CD14-positive monocyte (primary cell): ENCODE measurements at regions not wholly inside any gene's neighbourhood (a gene's known extent, or its start where the extent isn't known, plus 50 kb on each side); places are given as distances from the start of the nearest gene placed in this dataset.

Experiments
- DNase-seq, 3 donors: peaks; one replicate each; pipeline ENCODE4 v3.0.0-alpha.2; 2011 to 2022
- H2AFZ ChIP-seq: 2 replicates; pipeline ENCODE4 v1.6.0; 2012; ENCODE audit warnings: mild to moderate bottlenecking, low read depth, low read length, inconsistent platforms; ENCODE audit not compliant: insufficient read depth, poor library complexity, severe bottlenecking
- H3K27ac ChIP-seq, 2 donors: 1 replicate in 1 of 2; 2 replicates in 1 of 2; pipeline ENCODE4 v1.5.1; 2012 to 2013; ENCODE audit warnings: low read length in 2 of 2, control low read depth in 1 of 2, inconsistent platforms in 1 of 2, low read depth in 1 of 2, mild to moderate bottlenecking in 1 of 2
- H3K27me3 ChIP-seq, 2 donors: one replicate each; pipeline versions ENCODE4 v1.6.0 to v1.6.1; 2011 to 2013; ENCODE audit warnings: low read length in 2 of 2; ENCODE audit not compliant: control insufficient read depth in 2 of 2, insufficient read depth in 2 of 2
- H3K36me3 ChIP-seq, 2 donors: replicated peaks in 1 of 2; 1 replicate in 1 of 2; 2 replicates in 1 of 2; pipeline versions ENCODE4 v1.5.1 to v1.6.1; 2012 to 2013; ENCODE audit warnings: low read length in 2 of 2, control low read depth in 1 of 2, inconsistent platforms in 1 of 2, mild to moderate bottlenecking in 1 of 2; ENCODE audit not compliant: insufficient read depth in 2 of 2, control insufficient read depth in 1 of 2
- H3K4me1 ChIP-seq, 2 donors: 1 replicate in 1 of 2; 2 replicates in 1 of 2; pipeline versions ENCODE4 v1.5.1 to v1.6.1; 2012 to 2013; ENCODE audit warnings: low read length in 2 of 2, control low read depth in 1 of 2, inconsistent platforms in 1 of 2, mild to moderate bottlenecking in 1 of 2, moderate library complexity in 1 of 2; ENCODE audit not compliant: insufficient read depth in 2 of 2, control insufficient read depth in 1 of 2
- H3K4me2 ChIP-seq: replicated peaks from 2 replicates; pipeline ENCODE3; 2012; ENCODE audit warnings: low read length, moderate library complexity, mild to moderate bottlenecking; ENCODE audit not compliant: poor library complexity, severe bottlenecking; ENCODE audit errors: extremely low read depth
- H3K4me3 ChIP-seq, 3 experiments: fragments of 200-600 bp in 1 of 3; sonication (generic) in 1 of 3; replicated peaks in 1 of 3; 1 replicate in 2 of 3; 2 replicates in 1 of 3; pipeline ENCODE4 v1.5.1; 2011 to 2013; ENCODE audit warnings: low read length in 3 of 3, mild to moderate bottlenecking in 3 of 3, control low read depth in 2 of 3, low read depth in 2 of 3, inconsistent platforms in 1 of 3, moderate library complexity in 1 of 3
- H3K79me2 ChIP-seq: 2 replicates; pipeline ENCODE4 v1.6.0; 2012; ENCODE audit warnings: mild to moderate bottlenecking, control low read depth, inconsistent platforms, low read length, moderate library complexity; ENCODE audit not compliant: insufficient read depth
- H3K9ac ChIP-seq: 2 replicates; pipeline ENCODE4 v1.6.0; 2017; ENCODE audit warnings: low read length, mild to moderate bottlenecking; ENCODE audit not compliant: insufficient read depth, poor library complexity, severe bottlenecking
- H3K9me3 ChIP-seq, 2 donors: replicated peaks in 1 of 2; 1 replicate in 1 of 2; 2 replicates in 1 of 2; pipeline versions ENCODE4 v1.5.1 to v1.6.1; 2012 to 2013; ENCODE audit warnings: low read length in 2 of 2, control low read depth in 1 of 2; ENCODE audit not compliant: control insufficient read depth in 1 of 2, insufficient read depth in 1 of 2
- H4K20me1 ChIP-seq: 2 replicates; pipeline ENCODE4 v1.6.0; 2012; ENCODE audit warnings: mild to moderate bottlenecking, low read length, control low read depth, moderate library complexity; ENCODE audit not compliant: insufficient read depth
- H3K27ac Mint-ChIP-seq, 7 donors: one replicate each; pipeline ENCODE4 v1.8.0; 2020; ENCODE audit warnings: mild to moderate bottlenecking in 7 of 7, mixed read lengths in 7 of 7, moderate library complexity in 6 of 7, inconsistent platforms in 2 of 7
- H3K27me3 Mint-ChIP-seq, 3 donors: one replicate each; pipeline ENCODE4 v1.8.0; 2021 to 2022; ENCODE audit warnings: low read depth in 3 of 3, mild to moderate bottlenecking in 3 of 3, mixed read lengths in 3 of 3, moderate library complexity in 3 of 3, inconsistent platforms in 1 of 3
- H3K36me3 Mint-ChIP-seq, 2 donors: one replicate each; pipeline ENCODE4 v1.8.0; 2020; ENCODE audit warnings: mixed read lengths in 2 of 2, inconsistent platforms in 1 of 2, mild to moderate bottlenecking in 1 of 2
- H3K4me1 Mint-ChIP-seq: one replicate; pipeline ENCODE4 v1.8.0; 2020; ENCODE audit warnings: mild to moderate bottlenecking, mixed read lengths
- H3K4me3 Mint-ChIP-seq, 2 donors: one replicate each; pipeline ENCODE4 v1.8.0; 2020; ENCODE audit warnings: mild to moderate bottlenecking in 2 of 2, mixed read lengths in 2 of 2, moderate library complexity in 1 of 2
- H3K9me3 Mint-ChIP-seq, 7 donors: one replicate each; pipeline ENCODE4 v1.8.0; 2020 to 2022; ENCODE audit warnings: mixed read lengths in 7 of 7, mild to moderate bottlenecking in 6 of 7, moderate library complexity in 6 of 7, inconsistent platforms in 2 of 7
- CTCF ChIP-seq: fragments of 200-600 bp; IDR thresholded peaks from one replicate; pipeline ENCODE4 v1.8.0; 2022; ENCODE audit warnings: antibody characterized with exemption, mild to moderate bottlenecking
- WGBS: methylation state at CpG from one replicate; pipeline ENCODE4 v1.1.5; 2013; ENCODE audit warnings: missing lambda C conversion rate; ENCODE audit not compliant: insufficient coverage; 5-methylcytosine and 5-hydroxymethylcytosine counted together
- intact Hi-C, 2 donors: fragments of 100-400 bp; cut with micrococcal nuclease; formaldehyde crosslinking; loops; one replicate each; pipeline versions ENCODE4 v1.15.0 to v1.15.1; 2023

- H3K4me1 Mint-ChIP-seq = no peaks in the 10 kb centered on the region
- intact Hi-C loops = no loop called here
- peaks cover 0 to 3% (median 0%) of the 10 kb centered on the region in 3 donors for H3K27me3 Mint-ChIP-seq
- H3K9me3 Mint-ChIP-seq = no peaks in the 10 kb centered on the region
- Histone ChIP-seq H2AFZ (no peak overlapping the region), H3K4me3 (no peak overlapping the region), H3K79me2 (no peaks in the 10 kb centered on the region), H4K20me1 (no peaks in the 10 kb centered on the region), H3K4me2 (no peak overlapping the region), H3K27me3 (no peaks in the 10 kb centered on the region), H3K4me1 (no peaks in the 10 kb centered on the region), H3K27ac (no peak overlapping the region), H3K9ac (no peak overlapping the region), H3K36me3 (no peaks in the 10 kb centered on the region), H3K9me3 (no peaks in the 10 kb centered on the region)
- H3K27ac Mint-ChIP-seq = no peak overlapping the region
- no peaks in the 10 kb centered on the region for H3K36me3 Mint-ChIP-seq
- 100% methylated on average over 1 of the region's 1 CpG for WGBS
- no peak overlapping the region for H3K4me3 Mint-ChIP-seq
- no peak for TF ChIP-seq CTCF
- no peak for DNase-seq
These were observed 440.0 kb upstream of the ANO3 start for GRCh38 chr11:25891960-25892359.

DNA sequence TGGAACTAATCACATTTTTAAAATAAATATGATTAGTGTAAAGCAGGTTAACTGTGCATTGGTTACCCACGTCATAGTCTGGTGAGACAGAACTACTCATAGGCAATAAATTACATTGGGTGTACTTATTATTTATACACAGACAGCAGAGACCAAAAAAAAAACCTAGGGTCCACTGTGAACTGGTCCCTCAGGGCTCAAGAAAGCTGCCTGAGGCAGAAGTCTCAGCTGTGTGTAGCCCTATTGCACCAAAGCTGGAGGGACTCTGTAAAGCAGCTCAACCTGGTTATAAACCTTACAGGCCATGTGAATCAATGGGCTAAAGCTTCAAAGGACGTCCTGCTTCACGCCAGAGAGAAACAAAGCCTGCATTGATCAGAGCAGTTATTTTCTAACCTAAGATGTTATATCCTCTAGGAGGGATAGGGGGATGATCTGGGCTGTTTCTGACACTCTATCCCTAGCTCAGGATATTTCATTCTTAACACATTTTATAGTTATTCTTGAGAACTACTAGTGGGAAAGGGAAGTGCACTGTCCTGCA, 432.2 kb upstream of the ANO3 start:
- intact Hi-C loops = no loop called here
- Histone ChIP-seq H3K27ac (no peak overlapping the region), H4K20me1 (no peaks in the 10 kb centered on the region), H3K79me2 (no peaks in the 10 kb centered on the region), H3K4me3 (no peak overlapping the region), H3K9me3 (no peaks in the 10 kb centered on the region), H2AFZ (no peak overlapping the region), H3K27me3 (no peaks in the 10 kb centered on the region), H3K9ac (no peak overlapping the region), H3K36me3 (no peaks in the 10 kb centered on the region), H3K4me1 (no peaks in the 10 kb centered on the region), H3K4me2 (no peak overlapping the region)
- H3K9me3 Mint-ChIP-seq = peaks cover 0 to 9% (median 0%) of the 10 kb centered on the region in 7 donors
- TF ChIP-seq CTCF = no peak
- no CpG with 5 or more reads among the region's 3 CpGs for WGBS
- H3K4me1 Mint-ChIP-seq = no peaks in the 10 kb centered on the region
- no peak overlapping the region for H3K4me3 Mint-ChIP-seq
- H3K27me3 Mint-ChIP-seq = no peaks in the 10 kb centered on the region
- no peak for DNase-seq
- H3K36me3 Mint-ChIP-seq = no peaks in the 10 kb centered on the region
- H3K27ac Mint-ChIP-seq = no peak overlapping the region
